HepG2 (cell line): ENCODE measurements at regions not wholly inside any gene's neighbourhood (a gene's known extent, or its start where the extent isn't known, plus 50 kb on each side); places are given as distances from the start of the nearest gene placed in this dataset.
A peak's percentile ranks its signal among the peaks of the same experiment; 100 is the strongest.

ENCODE experiments used
- BHLHE40 ChIP-seq: IDR thresholded peaks from 2 replicates; pipeline ENCODE4 v1.6.1; 2011; ENCODE audit warnings: low read length, improper control_type of control experiment
- KDM5A ChIP-seq: fragments of 200-600 bp; sonication (generic); IDR thresholded peaks from 2 replicates; pipeline ENCODE4 v1.7.0; 2018; ENCODE audit warnings: antibody characterized with exemption, mild to moderate bottlenecking, low read length, borderline replicate concordance
- MED1 ChIP-seq: sonication (generic); formaldehyde crosslinking; IDR thresholded peaks from 2 replicates; pipeline ENCODE4 v1.4.0; 2020; ENCODE audit warnings: missing genetic modification reagents
- NFIC ChIP-seq: IDR thresholded peaks from 2 replicates; pipeline ENCODE4 v1.6.1; 2012; ENCODE audit warnings: mild to moderate bottlenecking, low read length, inconsistent platforms
- NR2F1 ChIP-seq, 2 experiments: fragments of 450-650 bp in 1 of 2; formaldehyde crosslinking in 1 of 2; IDR thresholded peaks; 2 replicates each; pipeline versions ENCODE4 v1.5.0 to v1.6.1; 2016 to 2020; ENCODE audit warnings: mild to moderate bottlenecking in 1 of 2, missing compliant biosample characterization in 1 of 2, missing genetic modification reagents in 1 of 2, moderate library complexity in 1 of 2
- PAF1 ChIP-seq: IDR thresholded peaks from 2 replicates; pipeline ENCODE4 v1.6.1; 2016; ENCODE audit warnings: missing genetic modification reagents, missing compliant biosample characterization
- RXRA ChIP-seq: sonication (generic); formaldehyde crosslinking; IDR thresholded peaks from 2 replicates; pipeline ENCODE4 v1.5.1; 2020; ENCODE audit warnings: missing genetic modification reagents
- ZFP90 ChIP-seq: sonication (generic); formaldehyde crosslinking; IDR thresholded peaks from 2 replicates; pipeline ENCODE4 v1.8.0; 2022; ENCODE audit warnings: missing genetic modification reagents, mild to moderate bottlenecking, inconsistent platforms, borderline replicate concordance
- ZNF383 ChIP-seq: sonication (generic); formaldehyde crosslinking; IDR thresholded peaks from 2 replicates; pipeline ENCODE4 v1.4.0; 2020; ENCODE audit warnings: missing genetic modification reagents, mild to moderate bottlenecking, borderline replicate concordance
- TF ChIP-seq, protein P1 (sequence below): IDR thresholded peaks from 2 replicates; pipeline ENCODE4 v1.6.1; 2016; ENCODE audit warnings: low read depth, missing genetic modification reagents, missing compliant biosample characterization
- TF ChIP-seq, protein P2 (sequence below): sonication (generic); formaldehyde crosslinking; IDR thresholded peaks from 2 replicates; pipeline ENCODE4 v1.4.0; 2020; ENCODE audit warnings: low read depth, missing genetic modification reagents
- TF ChIP-seq, protein P3 (sequence below): sonication (generic); formaldehyde crosslinking; conservative IDR thresholded peaks from 2 replicates; pipeline ENCODE4 v1.4.0; 2020; ENCODE audit warnings: missing genetic modification reagents
- TF ChIP-seq, protein P4 (sequence below): sonication (generic); formaldehyde crosslinking; IDR thresholded peaks from 2 replicates; pipeline ENCODE4 v1.4.0; 2020; ENCODE audit warnings: missing genetic modification reagents
- TF ChIP-seq, protein P5 (sequence below): sonication (generic); formaldehyde crosslinking; IDR thresholded peaks from 2 replicates; pipeline ENCODE4 v1.5.0; 2020; ENCODE audit warnings: mild to moderate bottlenecking, missing genetic modification reagents

DNA sequence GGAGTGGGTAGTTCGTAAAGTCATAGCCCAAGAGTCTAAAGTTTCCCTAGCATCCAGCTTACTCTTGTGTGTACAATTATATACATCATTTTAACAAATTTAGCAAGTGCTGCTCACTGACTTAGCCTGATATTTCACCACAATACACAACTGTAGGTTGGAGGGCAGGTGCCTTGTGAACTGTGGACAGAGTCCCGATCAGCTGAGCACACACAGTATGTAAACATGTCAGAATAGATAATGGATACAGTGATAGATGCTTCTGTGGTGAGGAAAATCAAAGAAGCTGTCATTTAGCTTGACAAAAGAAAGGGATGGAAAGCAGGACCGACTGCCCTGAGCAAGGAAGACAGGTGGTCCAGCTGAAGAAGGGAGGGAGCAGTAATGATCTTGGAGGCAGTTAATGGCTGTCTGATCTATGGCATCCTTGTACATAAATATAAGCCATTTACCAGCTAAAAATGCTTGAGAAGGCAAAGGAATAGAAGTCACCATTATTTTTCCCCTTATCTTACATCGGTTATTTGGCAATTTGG is 372.8 kb upstream of the UBE2E3 start (continued):
- TF ChIP-seq, protein P1, sequence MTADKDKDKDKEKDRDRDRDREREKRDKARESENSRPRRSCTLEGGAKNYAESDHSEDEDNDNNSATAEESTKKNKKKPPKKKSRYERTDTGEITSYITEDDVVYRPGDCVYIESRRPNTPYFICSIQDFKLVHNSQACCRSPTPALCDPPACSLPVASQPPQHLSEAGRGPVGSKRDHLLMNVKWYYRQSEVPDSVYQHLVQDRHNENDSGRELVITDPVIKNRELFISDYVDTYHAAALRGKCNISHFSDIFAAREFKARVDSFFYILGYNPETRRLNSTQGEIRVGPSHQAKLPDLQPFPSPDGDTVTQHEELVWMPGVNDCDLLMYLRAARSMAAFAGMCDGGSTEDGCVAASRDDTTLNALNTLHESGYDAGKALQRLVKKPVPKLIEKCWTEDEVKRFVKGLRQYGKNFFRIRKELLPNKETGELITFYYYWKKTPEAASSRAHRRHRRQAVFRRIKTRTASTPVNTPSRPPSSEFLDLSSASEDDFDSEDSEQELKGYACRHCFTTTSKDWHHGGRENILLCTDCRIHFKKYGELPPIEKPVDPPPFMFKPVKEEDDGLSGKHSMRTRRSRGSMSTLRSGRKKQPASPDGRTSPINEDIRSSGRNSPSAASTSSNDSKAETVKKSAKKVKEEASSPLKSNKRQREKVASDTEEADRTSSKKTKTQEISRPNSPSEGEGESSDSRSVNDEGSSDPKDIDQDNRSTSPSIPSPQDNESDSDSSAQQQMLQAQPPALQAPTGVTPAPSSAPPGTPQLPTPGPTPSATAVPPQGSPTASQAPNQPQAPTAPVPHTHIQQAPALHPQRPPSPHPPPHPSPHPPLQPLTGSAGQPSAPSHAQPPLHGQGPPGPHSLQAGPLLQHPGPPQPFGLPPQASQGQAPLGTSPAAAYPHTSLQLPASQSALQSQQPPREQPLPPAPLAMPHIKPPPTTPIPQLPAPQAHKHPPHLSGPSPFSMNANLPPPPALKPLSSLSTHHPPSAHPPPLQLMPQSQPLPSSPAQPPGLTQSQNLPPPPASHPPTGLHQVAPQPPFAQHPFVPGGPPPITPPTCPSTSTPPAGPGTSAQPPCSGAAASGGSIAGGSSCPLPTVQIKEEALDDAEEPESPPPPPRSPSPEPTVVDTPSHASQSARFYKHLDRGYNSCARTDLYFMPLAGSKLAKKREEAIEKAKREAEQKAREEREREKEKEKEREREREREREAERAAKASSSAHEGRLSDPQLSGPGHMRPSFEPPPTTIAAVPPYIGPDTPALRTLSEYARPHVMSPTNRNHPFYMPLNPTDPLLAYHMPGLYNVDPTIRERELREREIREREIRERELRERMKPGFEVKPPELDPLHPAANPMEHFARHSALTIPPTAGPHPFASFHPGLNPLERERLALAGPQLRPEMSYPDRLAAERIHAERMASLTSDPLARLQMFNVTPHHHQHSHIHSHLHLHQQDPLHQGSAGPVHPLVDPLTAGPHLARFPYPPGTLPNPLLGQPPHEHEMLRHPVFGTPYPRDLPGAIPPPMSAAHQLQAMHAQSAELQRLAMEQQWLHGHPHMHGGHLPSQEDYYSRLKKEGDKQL, result no peak
- TF ChIP-seq NFIC (no peak), PAF1 (no peak), MED1 (CRISPR knock-in tag) (no peak), ZNF383 (CRISPR knock-in tag) (no peak), NR2F1 (CRISPR knock-in tag; IDR thresholded peaks at IDR 0.05) (peak in 1 of 2 experiments; percentile 25; a peak in 1 of 4 replicates), KDM5A (no peak), RXRA (no peak; the same call in 1 of the 2 replicates), BHLHE40 (peak; percentile 69), ZFP90 (CRISPR knock-in tag) (no peak)
- TF ChIP-seq, protein P2, sequence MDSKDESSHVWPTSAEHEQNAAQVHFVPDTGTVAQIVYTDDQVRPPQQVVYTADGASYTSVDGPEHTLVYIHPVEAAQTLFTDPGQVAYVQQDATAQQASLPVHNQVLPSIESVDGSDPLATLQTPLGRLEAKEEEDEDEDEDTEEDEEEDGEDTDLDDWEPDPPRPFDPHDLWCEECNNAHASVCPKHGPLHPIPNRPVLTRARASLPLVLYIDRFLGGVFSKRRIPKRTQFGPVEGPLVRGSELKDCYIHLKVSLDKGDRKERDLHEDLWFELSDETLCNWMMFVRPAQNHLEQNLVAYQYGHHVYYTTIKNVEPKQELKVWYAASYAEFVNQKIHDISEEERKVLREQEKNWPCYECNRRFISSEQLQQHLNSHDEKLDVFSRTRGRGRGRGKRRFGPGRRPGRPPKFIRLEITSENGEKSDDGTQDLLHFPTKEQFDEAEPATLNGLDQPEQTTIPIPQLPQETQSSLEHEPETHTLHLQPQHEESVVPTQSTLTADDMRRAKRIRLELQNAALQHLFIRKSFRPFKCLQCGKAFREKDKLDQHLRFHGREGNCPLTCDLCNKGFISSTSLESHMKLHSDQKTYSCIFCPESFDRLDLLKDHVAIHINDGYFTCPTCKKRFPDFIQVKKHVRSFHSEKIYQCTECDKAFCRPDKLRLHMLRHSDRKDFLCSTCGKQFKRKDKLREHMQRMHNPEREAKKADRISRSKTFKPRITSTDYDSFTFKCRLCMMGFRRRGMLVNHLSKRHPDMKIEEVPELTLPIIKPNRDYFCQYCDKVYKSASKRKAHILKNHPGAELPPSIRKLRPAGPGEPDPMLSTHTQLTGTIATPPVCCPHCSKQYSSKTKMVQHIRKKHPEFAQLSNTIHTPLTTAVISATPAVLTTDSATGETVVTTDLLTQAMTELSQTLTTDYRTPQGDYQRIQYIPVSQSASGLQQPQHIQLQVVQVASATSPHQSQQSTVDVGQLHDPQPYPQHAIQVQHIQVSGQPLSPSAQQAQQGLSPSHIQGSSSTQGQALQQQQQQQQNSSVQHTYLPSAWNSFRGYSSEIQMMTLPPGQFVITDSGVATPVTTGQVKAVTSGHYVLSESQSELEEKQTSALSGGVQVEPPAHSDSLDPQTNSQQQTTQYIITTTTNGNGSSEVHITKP (CRISPR knock-in tag), result no peak
- TF ChIP-seq, protein P3, sequence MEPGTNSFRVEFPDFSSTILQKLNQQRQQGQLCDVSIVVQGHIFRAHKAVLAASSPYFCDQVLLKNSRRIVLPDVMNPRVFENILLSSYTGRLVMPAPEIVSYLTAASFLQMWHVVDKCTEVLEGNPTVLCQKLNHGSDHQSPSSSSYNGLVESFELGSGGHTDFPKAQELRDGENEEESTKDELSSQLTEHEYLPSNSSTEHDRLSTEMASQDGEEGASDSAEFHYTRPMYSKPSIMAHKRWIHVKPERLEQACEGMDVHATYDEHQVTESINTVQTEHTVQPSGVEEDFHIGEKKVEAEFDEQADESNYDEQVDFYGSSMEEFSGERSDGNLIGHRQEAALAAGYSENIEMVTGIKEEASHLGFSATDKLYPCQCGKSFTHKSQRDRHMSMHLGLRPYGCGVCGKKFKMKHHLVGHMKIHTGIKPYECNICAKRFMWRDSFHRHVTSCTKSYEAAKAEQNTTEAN, result no peak
- TF ChIP-seq, protein P4, sequence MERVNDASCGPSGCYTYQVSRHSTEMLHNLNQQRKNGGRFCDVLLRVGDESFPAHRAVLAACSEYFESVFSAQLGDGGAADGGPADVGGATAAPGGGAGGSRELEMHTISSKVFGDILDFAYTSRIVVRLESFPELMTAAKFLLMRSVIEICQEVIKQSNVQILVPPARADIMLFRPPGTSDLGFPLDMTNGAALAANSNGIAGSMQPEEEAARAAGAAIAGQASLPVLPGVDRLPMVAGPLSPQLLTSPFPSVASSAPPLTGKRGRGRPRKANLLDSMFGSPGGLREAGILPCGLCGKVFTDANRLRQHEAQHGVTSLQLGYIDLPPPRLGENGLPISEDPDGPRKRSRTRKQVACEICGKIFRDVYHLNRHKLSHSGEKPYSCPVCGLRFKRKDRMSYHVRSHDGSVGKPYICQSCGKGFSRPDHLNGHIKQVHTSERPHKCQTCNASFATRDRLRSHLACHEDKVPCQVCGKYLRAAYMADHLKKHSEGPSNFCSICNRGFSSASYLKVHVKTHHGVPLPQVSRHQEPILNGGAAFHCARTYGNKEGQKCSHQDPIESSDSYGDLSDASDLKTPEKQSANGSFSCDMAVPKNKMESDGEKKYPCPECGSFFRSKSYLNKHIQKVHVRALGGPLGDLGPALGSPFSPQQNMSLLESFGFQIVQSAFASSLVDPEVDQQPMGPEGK (CRISPR knock-in tag), result no peak
- TF ChIP-seq, protein P5, sequence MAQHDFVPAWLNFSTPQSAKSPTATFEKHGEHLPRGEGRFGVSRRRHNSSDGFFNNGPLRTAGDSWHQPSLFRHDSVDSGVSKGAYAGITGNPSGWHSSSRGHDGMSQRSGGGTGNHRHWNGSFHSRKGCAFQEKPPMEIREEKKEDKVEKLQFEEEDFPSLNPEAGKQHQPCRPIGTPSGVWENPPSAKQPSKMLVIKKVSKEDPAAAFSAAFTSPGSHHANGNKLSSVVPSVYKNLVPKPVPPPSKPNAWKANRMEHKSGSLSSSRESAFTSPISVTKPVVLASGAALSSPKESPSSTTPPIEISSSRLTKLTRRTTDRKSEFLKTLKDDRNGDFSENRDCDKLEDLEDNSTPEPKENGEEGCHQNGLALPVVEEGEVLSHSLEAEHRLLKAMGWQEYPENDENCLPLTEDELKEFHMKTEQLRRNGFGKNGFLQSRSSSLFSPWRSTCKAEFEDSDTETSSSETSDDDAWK, result no peak
